SK-N-SH (cell line): ENCODE measurements at regions not wholly inside any gene's neighbourhood (a gene's known extent, or its start where the extent isn't known, plus 50 kb on each side); places are given as distances from the start of the nearest gene placed in this dataset.

ENCODE experiments used
- CTCF ChIA-PET: fragments of 300-600, 350-600 bp; formaldehyde crosslinking; extraction: SDS; loops from one replicate; lab custom pipeline; 2021; lab: Yijun Ruan, JAX
- POLR2A ChIA-PET: fragments of 350-600 bp; sonication (Branson Sonifier 250); formaldehyde crosslinking; extraction: SDS; loops from one replicate; lab custom pipeline; 2020; ENCODE audit warnings: antibody characterized with exemption, inconsistent platforms; lab: Yijun Ruan, JAX
- DNase-seq: peaks from one replicate; pipeline ENCODE4 v3.0.0; 2012
- H2AFZ ChIP-seq: fragments of 200-600 bp; sonication (generic); 2 replicates; pipeline ENCODE4 v1.8.1; 2016; ENCODE audit warnings: antibody characterized with exemption, mild to moderate bottlenecking, low read depth
- H3F3A ChIP-seq: fragments of 200-600 bp; sonication (generic); replicated peaks from 2 replicates; pipeline ENCODE3; 2016; ENCODE audit warnings: antibody characterized with exemption, mild to moderate bottlenecking; ENCODE audit not compliant: insufficient read depth
- H3K27ac ChIP-seq, 2 experiments: fragments of 200-500 bp in 1 of 2; fragments of 200-600 bp in 1 of 2; sonication (Bioruptor generic) in 1 of 2; sonication (generic), shearing (Covaris generic) in 1 of 2; 2 replicates each; pipeline versions ENCODE4 v1.5.1 to v1.6.1; 2014 to 2016; ENCODE audit warnings: low read depth in 2 of 2, inconsistent platforms in 1 of 2, low read length in 1 of 2, mild to moderate bottlenecking in 1 of 2, mixed read lengths in 1 of 2
- H3K27me3 ChIP-seq: fragments of 200-600 bp; sonication (generic), shearing (Covaris generic); 2 replicates; pipeline ENCODE4 v1.6.1; 2016; ENCODE audit warnings: mixed run types; ENCODE audit not compliant: insufficient read depth
- H3K36me3 ChIP-seq, 2 experiments: fragments of 200-500 bp in 1 of 2; fragments of 200-600 bp in 1 of 2; sonication (Bioruptor generic) in 1 of 2; sonication (generic) in 1 of 2; replicated peaks in 1 of 2; 2 replicates each; pipeline versions ENCODE3 to v1.5.1; 2014 to 2016; ENCODE audit warnings: low read length in 1 of 2, mild to moderate bottlenecking in 1 of 2; ENCODE audit not compliant: insufficient read depth in 2 of 2, control insufficient read depth in 1 of 2
- H3K4me1 ChIP-seq, 2 experiments: fragments of 200-500 bp in 1 of 2; fragments of 200-600 bp in 1 of 2; sonication (Bioruptor generic) in 1 of 2; sonication (generic), shearing (Covaris generic) in 1 of 2; 2 replicates each; pipeline versions ENCODE4 v1.5.1 to v1.6.1; 2014 to 2016; ENCODE audit warnings: low read depth in 1 of 2, low read length in 1 of 2, mixed run types in 1 of 2; ENCODE audit not compliant: insufficient read depth in 2 of 2, control insufficient read depth in 1 of 2
- H3K4me2 ChIP-seq: fragments of 200-600 bp; sonication (generic), shearing (Covaris generic); 2 replicates; pipeline ENCODE4 v1.6.1; 2017; ENCODE audit warnings: mixed run types
- H3K4me3 ChIP-seq, 2 experiments: fragments of 200-500 bp in 1 of 2; fragments of 200-600 bp in 1 of 2; sonication (Bioruptor generic) in 1 of 2; sonication (generic), shearing (Covaris generic) in 1 of 2; 2 replicates each; pipeline versions ENCODE4 v1.5.1 to v1.8.1; 2014 to 2016; ENCODE audit warnings: low read depth in 2 of 2, inconsistent platforms in 1 of 2, low read length in 1 of 2, mild to moderate bottlenecking in 1 of 2, mixed read lengths in 1 of 2, moderate library complexity in 1 of 2
- H3K79me2 ChIP-seq: fragments of 200-600 bp; sonication (generic); 2 replicates; pipeline ENCODE4 v1.8.1; 2017; ENCODE audit warnings: mild to moderate bottlenecking; ENCODE audit not compliant: insufficient read depth
- H3K9ac ChIP-seq: fragments of 200-600 bp; sonication (generic); 2 replicates; pipeline ENCODE4 v1.6.1; 2017; ENCODE audit warnings: mixed run types
- H3K9me2 ChIP-seq: fragments of 200-600 bp; sonication (generic); 2 replicates; pipeline ENCODE4 v1.6.1; 2017; ENCODE audit warnings: mixed run types
- H3K9me3 ChIP-seq: fragments of 200-600 bp; sonication (generic); 2 replicates; pipeline ENCODE4 v1.6.1; 2017; ENCODE audit warnings: mixed run types, mild to moderate bottlenecking, moderate library complexity
- H4K20me1 ChIP-seq: fragments of 200-600 bp; sonication (generic); 2 replicates; pipeline ENCODE4 v1.6.1; 2017; ENCODE audit warnings: mild to moderate bottlenecking, mixed run types; ENCODE audit not compliant: insufficient read depth
- CHD2 ChIP-seq: fragments of 150-350 bp; IDR thresholded peaks from 2 replicates; pipeline ENCODE4 v1.6.1; 2018; ENCODE audit warnings: low read length; ENCODE audit not compliant: partially characterized antibody
- ELF1 ChIP-seq: IDR thresholded peaks from 2 replicates; pipeline ENCODE4 v1.4.0; 2012
- FOXJ3 ChIP-seq: sonication (generic); formaldehyde crosslinking; IDR thresholded peaks from 2 replicates; pipeline ENCODE4 v1.5.1; 2020; ENCODE audit warnings: mild to moderate bottlenecking, missing genetic modification reagents
- GABPA ChIP-seq: IDR thresholded peaks from 2 replicates; pipeline ENCODE4 v1.4.0; 2012; ENCODE audit warnings: low read depth, mild to moderate bottlenecking
- JUND ChIP-seq: IDR thresholded peaks from 2 replicates; pipeline ENCODE4 v1.4.0; 2012
- NFIC ChIP-seq: IDR thresholded peaks from 2 replicates; pipeline ENCODE4 v1.4.0; 2012; ENCODE audit warnings: borderline replicate concordance
- NRF1 ChIP-seq: IDR thresholded peaks from 2 replicates; pipeline ENCODE4 v1.6.1; 2012; ENCODE audit warnings: low read depth, mild to moderate bottlenecking, low read length
- POLR2AphosphoS5 ChIP-seq: IDR thresholded peaks from 2 replicates; pipeline ENCODE4 v1.6.1; 2012; ENCODE audit warnings: low read depth, low read length
- RAD21 ChIP-seq: IDR thresholded peaks from 2 replicates; pipeline ENCODE4 v1.6.1; 2012; ENCODE audit warnings: mild to moderate bottlenecking, low read length
- RCOR1 ChIP-seq: fragments of 150-350 bp; IDR thresholded peaks from 2 replicates; pipeline ENCODE4 v1.6.1; 2017; ENCODE audit warnings: antibody characterized with exemption, low read length
- SMC3 ChIP-seq: IDR thresholded peaks from 2 replicates; pipeline ENCODE4 v1.6.1; 2012; ENCODE audit warnings: low read depth, low read length, improper control_type of control experiment
- TAF1 ChIP-seq: IDR thresholded peaks from 2 replicates; pipeline ENCODE4 v1.6.1; 2012; ENCODE audit warnings: low read depth, mild to moderate bottlenecking, low read length, moderate library complexity, borderline replicate concordance
- YY1 ChIP-seq: IDR thresholded peaks from 2 replicates; pipeline ENCODE4 v1.4.0; 2012; ENCODE audit warnings: low read depth, mild to moderate bottlenecking
- WGBS: methylation state at CpG from one replicate; pipeline ENCODE4 v1.1.6; 2017; ENCODE audit warnings: low lambda C conversion rate; 5-methylcytosine and 5-hydroxymethylcytosine counted together
- TF ChIP-seq, protein P1 (sequence below): IDR thresholded peaks from 2 replicates; pipeline ENCODE4 v1.4.0; 2012; ENCODE audit warnings: low read depth
- TF ChIP-seq, protein P2 (sequence below): IDR thresholded peaks from 2 replicates; pipeline ENCODE4 v1.4.0; 2012; ENCODE audit warnings: low read depth, borderline replicate concordance
- TF ChIP-seq, protein P3 (sequence below): fragments of 150-350 bp; IDR thresholded peaks from 2 replicates; pipeline ENCODE4 v1.6.1; 2017; ENCODE audit warnings: antibody characterized with exemption, low read length, low read depth, borderline replicate concordance

DNA sequence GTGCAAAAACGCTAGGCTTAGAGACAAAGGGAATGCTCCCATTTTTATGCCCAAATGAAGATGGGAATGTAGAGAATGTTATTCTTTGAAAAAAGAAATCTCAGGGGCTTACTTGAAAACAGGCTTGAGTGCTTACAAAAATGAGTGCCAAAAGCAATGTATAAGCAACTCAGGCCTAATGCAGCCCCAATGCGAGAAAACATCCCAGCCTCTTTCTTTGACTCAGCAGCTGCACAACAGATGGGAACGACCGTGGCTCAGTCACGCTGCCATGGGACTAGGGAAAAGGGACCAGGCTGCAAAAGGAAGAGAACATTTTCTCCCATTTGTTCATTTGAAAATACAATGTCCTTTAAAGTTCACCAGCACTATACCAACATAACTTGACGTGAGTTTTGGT is 246.4 kb upstream of the LRIG1 start:
- no peaks in the 10 kb centered on the region for H3K9me3 ChIP-seq
- H3K9ac ChIP-seq: no peak overlapping the region
- ChIA-PET CTCF (interaction anchor here (1.6 kb wide), 1 partner anchor 339 kb away, joined by 6 read pairs; no protein-coding TSS in a partner anchor), POLR2A (no interaction called here)
- H3K36me3 ChIP-seq: no peaks in the 10 kb centered on the region
- no peak overlapping the region for H2AFZ ChIP-seq
- H3K4me1 ChIP-seq: no peaks in the 10 kb centered on the region; a peak in 1 of 4 replicates
- no peak for TF ChIP-seq ELF1
- no peak for TF ChIP-seq YY1
- TF ChIP-seq RCOR1: no peak
- no peak for TF ChIP-seq NRF1
- TF ChIP-seq POLR2AphosphoS5: no peak
- TF ChIP-seq TAF1: no peak
- TF ChIP-seq FOXJ3 (CRISPR knock-in tag): no peak
- TF ChIP-seq NFIC: no peak
- TF ChIP-seq, protein P1, sequence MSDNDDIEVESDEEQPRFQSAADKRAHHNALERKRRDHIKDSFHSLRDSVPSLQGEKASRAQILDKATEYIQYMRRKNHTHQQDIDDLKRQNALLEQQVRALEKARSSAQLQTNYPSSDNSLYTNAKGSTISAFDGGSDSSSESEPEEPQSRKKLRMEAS: no peak
- no peak for TF ChIP-seq GABPA
- TF ChIP-seq SMC3: no peak
- no peak for TF ChIP-seq CHD2
- TF ChIP-seq, protein P2, sequence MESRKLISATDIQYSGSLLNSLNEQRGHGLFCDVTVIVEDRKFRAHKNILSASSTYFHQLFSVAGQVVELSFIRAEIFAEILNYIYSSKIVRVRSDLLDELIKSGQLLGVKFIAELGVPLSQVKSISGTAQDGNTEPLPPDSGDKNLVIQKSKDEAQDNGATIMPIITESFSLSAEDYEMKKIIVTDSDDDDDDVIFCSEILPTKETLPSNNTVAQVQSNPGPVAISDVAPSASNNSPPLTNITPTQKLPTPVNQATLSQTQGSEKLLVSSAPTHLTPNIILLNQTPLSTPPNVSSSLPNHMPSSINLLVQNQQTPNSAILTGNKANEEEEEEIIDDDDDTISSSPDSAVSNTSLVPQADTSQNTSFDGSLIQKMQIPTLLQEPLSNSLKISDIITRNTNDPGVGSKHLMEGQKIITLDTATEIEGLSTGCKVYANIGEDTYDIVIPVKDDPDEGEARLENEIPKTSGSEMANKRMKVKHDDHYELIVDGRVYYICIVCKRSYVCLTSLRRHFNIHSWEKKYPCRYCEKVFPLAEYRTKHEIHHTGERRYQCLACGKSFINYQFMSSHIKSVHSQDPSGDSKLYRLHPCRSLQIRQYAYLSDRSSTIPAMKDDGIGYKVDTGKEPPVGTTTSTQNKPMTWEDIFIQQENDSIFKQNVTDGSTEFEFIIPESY: no peak
- no peak for TF ChIP-seq RAD21
- DNase-seq: no peak
- H3K4me3 ChIP-seq: no peak overlapping the region
- WGBS: 53% methylated on average over 6 of the region's 6 CpGs
- H3K27ac ChIP-seq: no peak overlapping the region
- H3K4me2 ChIP-seq: no peak overlapping the region
- no peaks in the 10 kb centered on the region for H3K79me2 ChIP-seq
- no peaks in the 10 kb centered on the region for H3K9me2 ChIP-seq
- no peaks in the 10 kb centered on the region for H4K20me1 ChIP-seq
- no peaks in the 10 kb centered on the region; the same call in 1 of the 2 replicates for H3K27me3 ChIP-seq
- no peaks in the 10 kb centered on the region for H3F3A ChIP-seq

DNA sequence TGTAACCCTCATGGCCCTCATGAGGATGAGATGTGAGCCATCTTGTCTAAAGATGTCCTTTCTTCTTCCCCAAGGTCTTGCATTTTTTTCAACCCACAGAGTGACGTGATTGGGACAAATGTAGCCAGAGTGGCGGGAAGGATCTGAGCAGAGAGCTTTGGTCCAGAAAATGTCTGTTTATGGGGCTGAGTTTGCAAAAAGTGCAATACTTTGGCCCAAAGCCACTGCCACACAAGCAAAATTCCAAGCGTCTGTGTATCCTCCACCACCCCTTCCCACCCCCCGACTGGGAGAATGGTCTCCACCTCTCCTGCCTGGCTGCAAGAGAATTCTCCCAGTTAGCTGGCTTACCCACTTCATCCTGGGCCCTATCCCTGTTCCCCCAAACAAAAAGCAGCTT is 246.9 kb upstream of the LRIG1 start:
- no peaks in the 10 kb centered on the region for H3K9me2 ChIP-seq
- TF ChIP-seq, protein P3, sequence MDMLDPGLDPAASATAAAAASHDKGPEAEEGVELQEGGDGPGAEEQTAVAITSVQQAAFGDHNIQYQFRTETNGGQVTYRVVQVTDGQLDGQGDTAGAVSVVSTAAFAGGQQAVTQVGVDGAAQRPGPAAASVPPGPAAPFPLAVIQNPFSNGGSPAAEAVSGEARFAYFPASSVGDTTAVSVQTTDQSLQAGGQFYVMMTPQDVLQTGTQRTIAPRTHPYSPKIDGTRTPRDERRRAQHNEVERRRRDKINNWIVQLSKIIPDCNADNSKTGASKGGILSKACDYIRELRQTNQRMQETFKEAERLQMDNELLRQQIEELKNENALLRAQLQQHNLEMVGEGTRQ: no peak
- TF ChIP-seq CHD2 (no peak), RCOR1 (no peak), POLR2AphosphoS5 (no peak), ELF1 (no peak), JUND (no peak)
- no peaks in the 10 kb centered on the region for H3K36me3 ChIP-seq
- H3K4me2 ChIP-seq: no peak overlapping the region
- H3K79me2 ChIP-seq: no peaks in the 10 kb centered on the region
- no peaks in the 10 kb centered on the region; a peak in 1 of 4 replicates for H3K4me1 ChIP-seq
- H2AFZ ChIP-seq: no peak overlapping the region
- H3K9me3 ChIP-seq: no peaks in the 10 kb centered on the region
- H3K9ac ChIP-seq: no peak overlapping the region
- H3K27ac ChIP-seq: no peak overlapping the region
- no peaks in the 10 kb centered on the region for H4K20me1 ChIP-seq
- 33% methylated on average over 3 of the region's 4 CpGs for WGBS
- POLR2A ChIA-PET: no interaction called here
- no peaks in the 10 kb centered on the region; the same call in 1 of the 2 replicates for H3K27me3 ChIP-seq
- H3K4me3 ChIP-seq: no peak overlapping the region
- CTCF ChIA-PET: interaction anchor here (1.6 kb wide), 1 partner anchor 340 kb away, joined by 6 read pairs; no protein-coding TSS in a partner anchor
- no peaks in the 10 kb centered on the region for H3F3A ChIP-seq
- DNase-seq: no peak
